GM21390 (cell line): ENCODE measurements at regions not wholly inside any gene's neighbourhood (a gene's known extent, or its start where the extent isn't known, plus 50 kb on each side); places are given as distances from the start of the nearest gene placed in this dataset.
"Not testable (repeated sequence)": the region's sequence is repeated elsewhere in the genome, so short reads cannot be mapped to it uniquely, and the experiment has no call there.

ENCODE experiments used
- ATAC-seq: cut with Tn5 transposase; IDR thresholded peaks from one replicate; pipeline ENCODE4 v1.9.1; 2021; ENCODE audit not compliant: unreplicated experiment

DNA sequence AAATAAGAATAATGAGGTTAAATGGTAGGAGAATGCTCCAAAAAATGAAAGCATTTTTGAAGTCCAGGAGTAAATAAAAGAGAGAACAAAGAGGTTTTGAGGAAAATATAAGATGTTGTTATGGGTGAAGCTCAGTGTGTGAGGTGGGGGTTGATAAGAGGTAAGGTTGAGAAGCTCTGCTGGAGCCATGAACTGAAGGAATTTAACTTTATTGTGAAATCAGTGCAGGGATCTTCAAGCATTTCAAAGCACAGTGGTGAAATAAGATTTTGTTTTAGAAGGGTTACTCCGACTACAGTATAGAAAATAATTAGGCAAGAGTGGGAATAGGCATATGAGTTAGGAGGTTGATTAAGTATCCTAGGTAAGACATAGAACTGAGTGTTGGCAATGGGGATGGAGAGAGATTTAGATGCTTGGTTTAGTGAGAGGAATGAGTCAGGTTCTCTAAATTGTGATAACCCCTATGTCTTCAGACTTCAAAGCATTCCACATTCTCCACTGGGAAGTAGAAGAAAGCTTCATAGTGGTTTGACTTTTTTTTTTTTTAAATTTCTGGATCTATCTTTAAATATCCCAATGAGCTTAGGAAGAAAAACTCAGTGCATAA is 403.2 kb downstream of the AASDHPPT start:
- no peak for ATAC-seq

DNA sequence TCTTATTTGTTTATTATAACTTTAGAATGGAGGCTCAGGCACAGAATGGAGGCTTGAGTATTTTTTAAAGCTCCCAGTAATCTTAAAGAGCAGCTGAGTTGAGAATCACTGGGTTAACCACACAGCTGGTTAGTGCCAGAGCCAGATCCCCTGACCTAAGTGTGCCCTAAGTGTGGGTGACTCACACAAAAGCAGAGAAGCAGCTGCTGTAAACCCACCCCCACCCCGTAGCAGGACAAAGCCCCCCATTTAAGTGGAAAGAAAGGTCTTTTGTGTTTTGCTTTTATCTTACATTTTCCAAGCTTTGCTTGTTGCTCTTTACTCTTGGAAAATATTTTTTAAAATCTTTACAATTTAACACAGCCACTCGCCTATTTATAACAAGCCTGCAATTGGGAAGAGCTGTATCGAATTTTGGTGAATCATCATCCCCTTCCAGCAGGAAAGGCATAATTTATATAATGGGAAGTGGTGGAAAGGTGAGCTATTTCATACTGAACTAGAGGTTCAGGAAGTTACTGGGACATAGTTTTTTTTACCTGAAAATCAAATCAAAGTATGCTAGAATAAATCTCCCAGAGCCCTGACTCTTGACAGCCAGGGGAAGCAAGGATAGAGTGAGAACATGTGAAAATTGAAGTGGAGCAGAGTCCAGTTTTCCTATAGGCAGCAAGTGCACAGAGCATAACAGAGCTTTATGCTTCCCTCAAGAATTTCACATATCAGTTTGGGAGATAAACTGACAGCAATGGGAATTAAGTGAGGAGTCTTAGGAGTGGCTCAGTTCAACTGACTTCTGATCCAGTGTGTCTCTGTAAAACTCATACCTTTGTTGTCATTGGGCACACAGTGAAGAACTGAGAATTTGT is 405.7 kb downstream of the AASDHPPT start:
- ATAC-seq, result no peak

DNA sequence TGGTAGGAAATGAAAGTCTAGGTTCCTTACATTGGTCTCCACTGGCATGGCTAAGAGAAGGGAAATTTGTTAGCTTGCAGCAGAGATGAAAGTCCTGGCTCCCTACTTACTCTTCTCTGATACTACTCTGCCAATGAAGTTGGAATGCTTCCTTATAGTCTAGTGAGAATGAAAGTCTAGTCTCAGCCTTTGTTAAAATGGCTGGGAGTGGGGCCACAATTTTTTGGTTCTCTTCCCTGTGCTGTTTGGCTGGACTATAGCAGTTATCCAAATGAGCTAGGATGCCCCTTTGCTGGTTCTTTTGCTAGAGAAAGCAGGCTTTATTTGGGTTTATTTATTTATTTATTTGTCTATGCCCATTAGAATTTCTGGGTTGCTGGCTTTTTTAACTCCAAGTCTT is 414.3 kb downstream of the AASDHPPT start:
- no peak for ATAC-seq

DNA sequence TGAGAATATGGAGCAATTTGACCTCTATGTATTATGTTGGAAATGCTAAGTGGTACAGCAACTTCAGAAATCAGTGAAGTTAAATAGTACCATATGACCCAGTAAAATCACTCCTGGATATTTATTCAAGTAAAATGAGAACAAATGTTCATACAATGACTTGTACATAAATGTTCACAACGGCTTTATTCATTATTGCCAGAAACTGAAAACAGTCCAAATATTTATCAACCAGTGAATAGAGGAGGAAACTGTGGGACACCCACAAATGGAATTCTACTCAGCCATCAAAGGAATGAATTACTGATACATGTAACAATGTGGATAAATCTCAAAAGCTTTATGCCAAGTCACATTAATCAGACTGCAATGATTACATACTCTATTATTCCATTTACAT is 416.3 kb downstream of the AASDHPPT start:
- ATAC-seq, result no peak

DNA sequence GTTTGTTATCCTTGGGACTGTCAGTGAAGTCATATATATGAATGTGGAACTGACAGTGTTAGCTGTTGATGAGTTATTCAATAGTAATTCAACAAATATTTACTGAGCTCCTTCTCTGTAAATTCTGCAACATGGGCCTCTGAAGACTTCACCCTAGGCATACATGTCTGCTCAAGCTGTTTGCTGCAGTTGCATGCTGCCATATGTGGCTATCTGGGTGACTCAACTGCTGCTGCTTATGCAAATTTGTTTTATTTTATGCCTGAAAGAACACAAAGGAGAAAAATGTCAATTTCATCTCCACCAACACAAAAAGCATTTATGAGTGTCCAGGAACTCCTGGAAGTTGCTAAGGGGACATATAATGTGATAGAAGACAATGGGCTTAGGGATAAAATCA is 417.6 kb downstream of the AASDHPPT start:
- no peak for ATAC-seq

DNA sequence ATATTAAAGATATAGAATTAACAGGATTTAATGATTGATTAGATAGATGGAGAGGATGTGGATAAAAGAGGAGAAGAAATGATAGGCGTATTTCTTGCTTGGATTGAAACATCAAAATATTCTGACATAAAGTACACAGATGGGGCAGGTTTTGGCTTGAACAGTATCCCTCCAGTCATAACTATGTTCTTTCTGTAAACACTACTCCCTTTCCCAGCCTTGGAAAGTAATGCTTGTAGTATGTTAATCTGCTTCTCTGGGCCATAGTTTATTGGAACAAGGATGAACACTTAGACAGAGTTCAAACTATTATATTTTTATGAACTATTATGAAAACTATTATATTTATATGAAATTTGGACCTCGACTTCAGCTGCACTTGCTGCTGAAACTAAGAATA is 419.2 kb downstream of the AASDHPPT start:
- ATAC-seq, result no peak

DNA sequence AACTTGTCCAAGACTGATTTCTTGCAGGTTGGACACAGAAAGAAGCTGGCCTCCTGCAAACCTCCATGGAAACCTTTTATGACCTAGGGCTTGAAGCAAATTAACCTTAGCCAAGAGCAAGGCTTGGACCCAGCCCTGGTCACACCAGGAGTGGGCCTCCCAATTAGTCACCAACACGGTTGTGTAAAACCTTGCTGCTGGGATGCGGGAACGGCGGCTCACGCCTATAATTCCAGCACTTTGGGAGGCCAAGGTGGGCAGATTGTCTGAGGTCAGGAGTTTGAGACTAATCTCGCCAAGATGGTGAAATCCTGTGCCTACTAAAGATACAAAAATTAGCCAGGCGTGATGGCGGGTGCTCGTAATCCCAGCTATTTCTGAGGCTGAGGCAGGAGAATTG is 419.9 kb downstream of the AASDHPPT start:
- no peak for ATAC-seq

DNA sequence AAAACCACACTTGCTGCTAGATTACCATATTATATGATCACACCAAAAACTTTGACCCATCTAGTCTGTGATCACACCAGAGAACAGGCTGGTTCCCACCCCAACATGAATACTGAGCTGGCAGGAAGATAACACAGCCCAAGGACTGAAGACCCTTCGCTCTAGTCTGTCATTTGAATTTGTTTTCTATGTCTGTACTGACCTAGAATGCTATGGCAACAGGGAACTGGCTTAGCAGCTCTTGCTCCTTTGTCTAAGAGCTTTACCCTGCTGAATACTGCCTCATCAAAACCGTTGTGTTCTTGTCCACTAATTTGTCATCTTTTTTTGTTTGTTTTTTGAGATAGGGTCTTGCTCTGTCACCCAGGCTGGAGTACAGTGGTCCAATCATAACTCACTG is 420.4 kb downstream of the AASDHPPT start:
- ATAC-seq, result no peak

DNA sequence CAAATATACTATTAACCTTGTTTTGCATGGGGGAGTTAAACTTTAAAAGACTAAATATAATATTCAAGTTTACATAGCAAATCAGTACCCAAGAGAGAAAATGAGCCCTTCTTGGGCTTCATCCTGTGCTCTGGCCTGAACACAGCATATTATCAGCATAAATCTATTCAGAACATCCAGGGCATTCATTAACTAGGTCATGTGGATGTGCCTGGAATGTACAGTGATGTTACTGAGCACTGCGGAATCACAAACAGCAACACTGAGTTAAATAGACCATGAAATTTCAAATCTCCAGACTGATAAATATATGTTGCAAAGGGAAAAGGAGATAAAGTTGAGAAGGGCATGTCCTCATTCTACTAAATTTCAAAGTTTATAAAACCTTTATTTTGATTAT is 426.4 kb downstream of the AASDHPPT start:
- ATAC-seq, result no peak

DNA sequence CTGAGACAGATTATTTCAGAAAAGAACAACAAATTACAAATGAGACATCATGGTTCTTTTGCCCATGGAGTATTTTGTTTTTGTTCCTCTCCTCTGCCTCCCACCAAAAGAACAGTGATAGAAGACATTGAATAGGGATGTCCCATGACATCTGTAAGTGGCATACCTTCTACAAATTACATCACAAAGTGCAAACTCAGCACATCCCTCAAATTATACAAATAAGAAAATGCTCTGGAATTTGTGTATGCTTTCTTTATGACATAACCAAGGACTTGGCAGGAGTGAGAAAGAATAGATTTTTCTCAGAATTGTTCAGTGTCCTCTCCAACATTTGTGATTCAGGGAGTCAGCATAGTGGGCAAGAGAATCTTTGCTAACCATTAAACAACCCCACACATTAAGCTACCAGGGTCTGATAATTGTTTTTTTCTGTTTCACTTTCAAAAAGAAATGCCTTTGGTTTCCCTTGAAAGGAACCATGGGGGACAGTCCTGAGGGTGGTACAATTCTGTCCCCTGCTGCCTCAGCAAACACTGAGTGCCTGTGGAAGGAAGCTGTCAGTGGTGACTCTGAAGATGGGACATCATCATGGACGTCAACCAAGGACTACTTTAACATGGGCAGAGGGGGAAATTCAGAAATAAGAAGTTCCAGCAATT is 430.3 kb downstream of the AASDHPPT start:
- ATAC-seq, result no peak

DNA sequence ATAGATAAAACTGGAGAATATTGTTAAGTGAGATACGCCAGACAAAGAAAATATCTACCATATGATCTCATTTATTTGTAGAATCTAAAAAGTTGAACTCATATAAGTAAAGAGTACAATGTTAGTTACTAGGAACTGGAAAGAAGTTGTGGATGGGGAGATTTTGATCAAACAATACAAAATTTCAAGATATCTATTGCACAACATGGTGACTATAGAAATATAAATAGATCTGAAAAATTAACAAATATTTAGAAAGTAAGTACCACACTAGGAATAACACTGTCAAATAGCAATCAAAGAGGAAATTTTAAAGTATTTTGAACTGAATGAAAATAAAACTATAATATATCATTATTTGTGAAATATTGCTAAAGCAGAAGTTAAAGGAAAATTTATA is 437.2 kb downstream of the AASDHPPT start:
- no peak for ATAC-seq

DNA sequence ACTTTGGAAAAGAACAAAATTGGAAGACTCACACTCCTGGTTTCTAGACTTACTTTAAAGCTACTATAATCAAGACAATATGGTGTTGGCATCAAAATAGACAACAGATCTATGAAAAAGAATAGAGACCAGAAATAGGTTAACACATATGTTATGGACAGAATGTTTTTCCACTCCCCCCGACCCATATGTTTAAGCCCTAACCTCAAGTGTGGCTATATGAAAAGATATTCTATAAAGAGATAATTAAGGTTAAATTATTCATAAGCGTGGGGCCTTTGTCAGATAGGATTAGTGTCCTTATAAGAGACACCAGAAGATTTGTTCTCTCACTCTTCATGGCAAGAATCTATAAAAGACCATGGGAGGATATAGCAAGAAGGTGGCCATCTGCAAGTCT is 440.0 kb downstream of the AASDHPPT start:
- ATAC-seq, result no peak

DNA sequence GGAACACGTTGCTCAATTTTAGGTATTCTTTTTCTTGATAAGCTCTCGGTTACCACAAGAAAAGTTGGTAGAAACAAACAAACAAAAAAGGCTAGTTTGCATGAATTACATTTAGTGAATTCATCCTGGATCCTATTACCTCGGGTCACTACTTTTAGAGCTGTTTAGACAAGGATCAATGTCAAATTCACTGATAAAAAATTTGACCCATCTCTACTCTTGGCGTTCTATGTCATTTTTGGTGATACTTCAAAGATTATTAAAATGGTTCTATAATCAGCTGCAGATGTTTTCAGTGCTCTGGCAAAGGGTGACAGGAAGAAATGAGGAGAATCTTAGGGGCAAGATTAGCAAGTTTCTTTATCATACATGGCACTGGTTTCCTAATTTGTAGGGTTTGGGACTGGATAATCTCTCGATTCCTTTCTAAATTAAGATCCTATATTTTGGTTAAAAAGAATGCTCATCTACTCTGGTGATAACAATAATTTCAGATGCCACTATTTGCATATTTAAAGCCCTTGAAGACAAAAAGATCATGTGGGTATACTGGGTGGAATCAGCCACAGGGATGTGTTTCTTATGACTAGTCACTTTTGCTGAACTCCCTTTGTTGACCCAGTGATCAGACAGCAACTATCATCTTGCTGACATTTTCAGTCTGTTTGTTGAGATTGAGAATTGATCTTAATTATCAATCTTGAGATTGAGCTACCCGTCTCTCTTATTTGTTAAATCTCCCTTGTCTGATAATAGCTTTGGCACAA is 442.9 kb downstream of the AASDHPPT start:
- ATAC-seq, result no peak

DNA sequence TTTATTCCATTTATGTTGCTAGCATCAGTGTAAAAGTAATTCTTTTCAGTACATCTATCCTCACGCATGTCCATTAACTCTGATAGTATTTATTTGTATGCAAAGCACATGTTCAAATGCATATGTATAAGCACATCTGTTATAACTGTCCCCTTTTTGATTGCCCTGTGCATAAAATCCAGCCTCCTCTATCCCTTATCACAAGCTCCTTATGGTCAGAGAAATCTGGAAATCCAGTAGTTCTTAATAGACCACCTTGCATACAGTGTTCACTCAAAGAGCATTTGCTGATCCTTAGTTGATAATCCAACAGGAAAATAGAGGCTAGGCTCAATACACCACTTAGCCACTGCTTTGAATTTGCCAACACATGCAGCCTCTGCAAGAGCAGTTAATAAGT is 443.5 kb downstream of the AASDHPPT start:
- ATAC-seq, result no peak

DNA sequence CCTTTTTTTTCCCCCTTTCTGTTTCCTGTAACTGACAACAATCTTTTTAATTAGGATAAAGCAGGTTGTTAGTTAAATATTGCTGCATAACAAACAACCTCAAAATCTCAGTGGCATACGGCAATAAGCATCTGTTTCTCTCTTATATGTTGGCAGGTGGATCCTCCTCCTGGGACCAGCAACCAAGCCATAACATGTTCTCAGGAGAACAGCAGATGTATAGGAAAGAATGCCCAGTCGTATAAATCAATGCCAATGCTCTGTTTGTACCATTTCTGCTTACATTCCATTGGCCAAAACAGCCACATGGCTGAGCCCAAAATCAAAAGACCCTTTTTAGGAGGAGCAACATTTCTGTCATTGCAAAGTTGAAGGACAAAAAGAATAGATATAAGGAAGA is 445.7 kb downstream of the AASDHPPT start:
- no peak for ATAC-seq

DNA sequence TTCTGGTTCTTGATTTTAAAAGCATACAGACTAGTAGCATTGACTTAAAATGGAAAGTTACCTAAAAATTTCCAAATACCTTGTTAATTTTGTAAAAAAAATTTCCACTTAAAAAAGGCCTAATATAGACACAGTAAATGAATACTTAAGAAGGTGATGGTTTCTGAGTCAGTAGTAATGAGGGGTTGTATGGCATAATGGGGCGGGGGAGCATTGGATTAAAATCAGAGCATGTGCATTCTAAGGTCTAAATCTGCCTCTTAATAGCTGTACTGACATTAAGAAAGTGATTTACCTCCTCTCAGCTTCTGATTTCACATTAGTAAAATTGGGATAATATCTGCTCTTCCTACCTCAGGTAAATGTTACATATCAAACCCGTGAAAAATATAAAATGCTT is 446.5 kb downstream of the AASDHPPT start:
- no peak for ATAC-seq

DNA sequence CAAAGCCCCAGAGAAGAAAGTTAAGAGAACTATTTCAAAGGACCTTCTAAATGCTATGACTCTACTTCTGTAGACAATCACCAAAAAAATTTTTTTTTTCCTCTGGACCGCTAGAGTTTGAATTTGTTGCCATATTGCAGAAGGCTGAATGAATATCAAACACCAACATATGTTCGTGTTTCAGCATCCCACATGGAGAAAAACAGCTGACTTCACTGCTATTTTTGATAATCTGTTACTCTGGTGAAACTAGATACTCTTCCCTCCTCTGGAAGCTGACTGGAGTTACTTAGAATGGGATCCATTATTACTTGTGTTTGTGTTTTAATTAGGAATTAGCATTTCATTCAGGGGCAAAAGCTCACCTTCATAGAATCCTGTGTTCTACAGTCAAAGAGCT is 447.0 kb downstream of the AASDHPPT start:
- ATAC-seq, result no peak

DNA sequence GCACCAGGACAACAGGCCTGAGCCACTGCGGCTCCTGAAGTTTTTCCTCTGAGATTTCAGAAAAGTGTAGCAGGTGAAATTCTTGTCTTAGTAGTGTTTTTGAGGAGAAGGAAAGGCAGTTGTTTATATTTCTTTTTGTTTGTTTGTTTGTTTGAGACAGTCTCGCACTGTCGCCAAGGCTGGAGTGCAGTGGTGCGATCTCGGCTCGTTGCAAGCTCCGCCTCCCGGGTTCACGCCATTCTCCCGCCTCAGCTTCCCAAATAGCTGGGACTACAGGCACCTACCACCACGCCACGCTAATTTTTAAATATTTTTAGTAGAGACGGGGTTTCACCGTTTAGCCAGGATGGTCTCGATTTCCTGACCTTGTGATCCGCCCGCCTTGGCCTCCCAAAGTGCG is 454.2 kb downstream of the AASDHPPT start:
- ATAC-seq, result not testable (repeated sequence)

DNA sequence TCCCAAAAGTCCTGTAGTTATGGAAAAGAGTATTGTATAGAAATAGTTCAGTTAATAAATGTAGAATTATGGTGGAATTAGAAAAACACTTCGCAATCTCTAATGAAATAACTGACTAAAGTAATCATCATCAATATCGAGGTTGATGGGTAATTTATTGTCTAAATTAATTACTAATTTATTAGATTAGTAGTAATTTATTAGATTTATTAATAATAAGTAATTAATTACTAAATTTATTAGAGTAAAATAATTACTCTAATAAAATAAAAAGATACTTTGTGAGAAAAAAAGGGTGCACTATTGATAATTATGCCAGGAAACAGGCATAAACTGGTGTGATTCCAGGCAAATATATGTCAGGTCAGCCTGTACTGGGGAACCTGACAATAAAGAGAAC is 455.6 kb downstream of the AASDHPPT start:
- ATAC-seq, result no peak

DNA sequence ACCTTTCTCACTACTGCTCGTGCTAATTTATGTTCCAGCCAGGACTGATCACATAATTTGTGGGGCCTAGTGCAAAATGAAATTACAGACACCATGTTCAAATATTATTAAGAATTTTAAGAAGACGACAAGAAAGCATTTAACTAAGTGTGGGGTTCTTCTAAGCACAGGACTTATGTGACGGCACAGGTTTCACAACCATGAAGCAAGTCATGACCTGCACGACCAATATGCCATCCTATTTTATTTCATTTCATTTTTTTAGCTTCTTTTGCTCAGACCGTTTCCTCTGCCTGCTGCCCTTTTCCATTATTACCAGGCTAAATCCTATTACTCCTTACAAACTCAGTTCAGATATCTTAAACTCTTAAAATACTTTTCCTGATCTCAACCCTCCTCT is 462.5 kb downstream of the AASDHPPT start:
- ATAC-seq, result no peak

DNA sequence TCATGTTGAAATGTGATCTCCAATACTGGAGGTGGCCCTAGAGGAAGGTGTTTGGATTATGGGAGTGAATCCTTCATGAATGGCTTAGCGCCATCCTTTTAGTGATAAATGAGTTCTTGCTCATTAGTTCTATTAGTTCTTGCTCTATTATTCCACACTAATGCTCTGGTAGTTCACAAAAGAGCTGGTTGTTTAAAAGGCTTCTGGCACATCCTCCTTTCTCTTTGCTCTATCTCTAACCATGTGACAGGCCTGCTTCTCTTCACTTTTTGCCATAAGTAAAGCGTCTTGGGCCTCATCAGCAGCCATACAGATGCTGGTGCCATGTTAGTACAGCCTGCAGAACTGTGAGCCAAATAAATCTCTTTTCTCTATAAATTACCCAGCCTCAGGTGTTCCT is 469.9 kb downstream of the GUCY1A2 start:
- ATAC-seq, result no peak
